WTC11 (cell line): ENCODE measurements at regions not wholly inside any gene's neighbourhood (a gene's known extent, or its start where the extent isn't known, plus 50 kb on each side); places are given as distances from the start of the nearest gene placed in this dataset.

ENCODE experiments used
- ATAC-seq: fragments of 200-7000 bp; cut with Tn5 transposase; 2 replicates; pipeline ENCODE4 v1.10.0; 2021; ENCODE audit warnings: mild to moderate bottlenecking, moderate library complexity
- CTCF ChIA-PET: fragments of 300-600 bp; sonication (Branson Sonifier 250); formaldehyde crosslinking; loops from one replicate; lab custom pipeline; 2021; ENCODE audit warnings: antibody characterized with exemption; lab: Charles Lee
- POLR2A ChIA-PET: fragments of 350-600 bp; sonication (Branson Sonifier 250); formaldehyde crosslinking; loops from one replicate; lab custom pipeline; 2021; ENCODE audit warnings: antibody characterized with exemption; lab: Charles Lee
- DNase-seq: peaks from one replicate; pipeline ENCODE4 v3.0.0; 2021; ENCODE audit warnings: low spot score
- H3K27ac Mint-ChIP-seq: 2 replicates; pipeline ENCODE4 v1.8.0; 2021; ENCODE audit warnings: mixed read lengths
- H3K27me3 Mint-ChIP-seq: 2 replicates; pipeline ENCODE4 v1.8.0; 2021; ENCODE audit warnings: low read depth, mild to moderate bottlenecking, moderate library complexity, mixed read lengths
- H3K36me3 Mint-ChIP-seq: 2 replicates; pipeline ENCODE4 v1.8.0; 2021; ENCODE audit warnings: mixed read lengths
- H3K4me1 Mint-ChIP-seq: 2 replicates; pipeline ENCODE4 v1.8.0; 2022; ENCODE audit warnings: mixed read lengths
- H3K4me3 Mint-ChIP-seq: 2 replicates; pipeline ENCODE4 v1.8.0; 2021; ENCODE audit warnings: mild to moderate bottlenecking, moderate library complexity, mixed read lengths
- H3K9me3 Mint-ChIP-seq: 2 replicates; pipeline ENCODE4 v1.8.0; 2021; ENCODE audit warnings: mixed read lengths
- CREB1 ChIP-seq: sonication (generic); formaldehyde crosslinking; IDR thresholded peaks from 2 replicates; pipeline ENCODE4 v1.8.0; 2023; ENCODE audit warnings: mild to moderate bottlenecking, missing genetic modification reagents
- EMX1 ChIP-seq: fragments of 250-450 bp; sonication (Bioruptor Pico); IDR thresholded peaks from 2 replicates; pipeline ENCODE4 v1.8.0; 2021; ENCODE audit warnings: mild to moderate bottlenecking
- FOXJ3 ChIP-seq: sonication (generic); formaldehyde crosslinking; IDR thresholded peaks from 2 replicates; pipeline ENCODE4 v1.9.0; 2021; ENCODE audit warnings: missing genetic modification reagents, mild to moderate bottlenecking, borderline replicate concordance
- IRF2 ChIP-seq: sonication (generic); formaldehyde crosslinking; IDR thresholded peaks from 2 replicates; pipeline ENCODE4 v1.8.0; 2022; ENCODE audit warnings: low read depth, missing genetic modification reagents, borderline replicate concordance
- NFE2L1 ChIP-seq: sonication (generic); formaldehyde crosslinking; IDR thresholded peaks from 2 replicates; pipeline ENCODE4 v1.8.1; 2023; ENCODE audit warnings: missing genetic modification reagents
- OVOL2 ChIP-seq: fragments of 250-450 bp; sonication (Bioruptor Pico); IDR thresholded peaks from 2 replicates; pipeline ENCODE4 v1.9.0; 2021; ENCODE audit warnings: mild to moderate bottlenecking, borderline replicate concordance
- SMAD4 ChIP-seq: sonication (generic); formaldehyde crosslinking; IDR thresholded peaks from 2 replicates; pipeline ENCODE4 v1.8.0; 2022; ENCODE audit warnings: mild to moderate bottlenecking, missing genetic modification reagents
- ZNF232 ChIP-seq: sonication (generic); formaldehyde crosslinking; IDR thresholded peaks from 2 replicates; pipeline ENCODE4 v1.8.0; 2022; ENCODE audit warnings: mild to moderate bottlenecking, missing genetic modification reagents
- ZNF416 ChIP-seq: fragments of 250-450 bp; sonication (Bioruptor Pico); IDR thresholded peaks from 2 replicates; pipeline ENCODE4 v1.9.0; 2021; ENCODE audit warnings: mild to moderate bottlenecking, inconsistent platforms
- TF ChIP-seq, protein P1 (sequence below): sonication (generic); formaldehyde crosslinking; IDR thresholded peaks from 2 replicates; pipeline ENCODE4 v1.8.0; 2022; ENCODE audit warnings: mild to moderate bottlenecking, missing genetic modification reagents
- TF ChIP-seq, protein P2 (sequence below): fragments of 200-600 bp; IDR thresholded peaks from 2 replicates; pipeline ENCODE4 v1.8.0; 2022; ENCODE audit warnings: antibody characterized with exemption
- TF ChIP-seq, protein P3 (sequence below): sonication (generic); formaldehyde crosslinking; IDR thresholded peaks from 2 replicates; pipeline ENCODE4 v1.8.1; 2023; ENCODE audit warnings: mild to moderate bottlenecking, missing genetic modification reagents
- TF ChIP-seq, protein P4 (sequence below): sonication (generic); formaldehyde crosslinking; IDR thresholded peaks from 2 replicates; pipeline ENCODE4 v1.8.0; 2023; ENCODE audit warnings: mild to moderate bottlenecking, missing genetic modification reagents
- TF ChIP-seq, protein P5 (sequence below): sonication (generic); formaldehyde crosslinking; IDR thresholded peaks from 2 replicates; pipeline ENCODE4 v1.8.0; 2022; ENCODE audit warnings: mild to moderate bottlenecking, missing genetic modification reagents
- TF ChIP-seq, protein P6 (sequence below): sonication (generic); formaldehyde crosslinking; IDR thresholded peaks from 2 replicates; pipeline ENCODE4 v1.8.1; 2023; ENCODE audit warnings: mild to moderate bottlenecking, missing genetic modification reagents
- TF ChIP-seq, protein P7 (sequence below): sonication (generic); formaldehyde crosslinking; IDR thresholded peaks from 2 replicates; pipeline ENCODE4 v1.8.1; 2022; ENCODE audit warnings: missing genetic modification reagents, borderline replicate concordance
- TF ChIP-seq, protein P8 (sequence below): sonication (generic); formaldehyde crosslinking; IDR thresholded peaks from 2 replicates; pipeline ENCODE4 v1.8.1; 2023; ENCODE audit warnings: mild to moderate bottlenecking, missing genetic modification reagents, moderate library complexity
- TF ChIP-seq, protein P9 (sequence below): fragments of 250-450 bp; sonication (Bioruptor Pico); conservative IDR thresholded peaks from 2 replicates; pipeline ENCODE4 v1.9.0; 2021; ENCODE audit warnings: mild to moderate bottlenecking

DNA sequence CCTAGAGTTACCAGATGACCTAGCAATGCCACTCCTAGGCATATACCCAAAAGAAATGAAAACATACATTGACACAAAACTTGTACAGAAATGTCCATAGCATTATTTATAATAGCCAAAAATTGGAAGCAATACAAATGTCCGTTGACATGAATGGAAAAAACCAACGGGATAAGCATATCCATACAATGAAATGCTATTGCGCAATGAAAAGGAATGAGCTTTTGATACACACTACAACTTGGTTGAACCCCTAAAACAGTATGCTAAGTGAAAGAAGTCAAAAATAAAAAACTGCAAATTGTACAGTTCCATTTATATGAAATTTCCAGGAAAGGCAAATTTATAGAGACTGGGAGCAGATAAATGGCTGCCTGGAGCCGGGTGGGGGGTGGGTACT is 90.6 kb upstream of the G2E3 start:
- no peak overlapping the region for H3K27ac Mint-ChIP-seq
- no peaks in the 10 kb centered on the region for H3K27me3 Mint-ChIP-seq
- peaks cover 5% of the 10 kb centered on the region; the same call in 1 of the 2 replicates for H3K4me1 Mint-ChIP-seq
- ChIA-PET CTCF (no interaction called here), POLR2A (no interaction called here)
- H3K4me3 Mint-ChIP-seq = no peak overlapping the region
- TF ChIP-seq CREB1 (CRISPR knock-in tag) = no peak
- no peak for TF ChIP-seq EMX1 (CRISPR knock-in tag)
- TF ChIP-seq SMAD4 (CRISPR knock-in tag) = no peak
- TF ChIP-seq, protein P1, sequence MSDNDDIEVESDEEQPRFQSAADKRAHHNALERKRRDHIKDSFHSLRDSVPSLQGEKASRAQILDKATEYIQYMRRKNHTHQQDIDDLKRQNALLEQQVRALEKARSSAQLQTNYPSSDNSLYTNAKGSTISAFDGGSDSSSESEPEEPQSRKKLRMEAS = no peak
- TF ChIP-seq NFE2L1 (CRISPR knock-in tag) = no peak
- TF ChIP-seq, protein P2, sequence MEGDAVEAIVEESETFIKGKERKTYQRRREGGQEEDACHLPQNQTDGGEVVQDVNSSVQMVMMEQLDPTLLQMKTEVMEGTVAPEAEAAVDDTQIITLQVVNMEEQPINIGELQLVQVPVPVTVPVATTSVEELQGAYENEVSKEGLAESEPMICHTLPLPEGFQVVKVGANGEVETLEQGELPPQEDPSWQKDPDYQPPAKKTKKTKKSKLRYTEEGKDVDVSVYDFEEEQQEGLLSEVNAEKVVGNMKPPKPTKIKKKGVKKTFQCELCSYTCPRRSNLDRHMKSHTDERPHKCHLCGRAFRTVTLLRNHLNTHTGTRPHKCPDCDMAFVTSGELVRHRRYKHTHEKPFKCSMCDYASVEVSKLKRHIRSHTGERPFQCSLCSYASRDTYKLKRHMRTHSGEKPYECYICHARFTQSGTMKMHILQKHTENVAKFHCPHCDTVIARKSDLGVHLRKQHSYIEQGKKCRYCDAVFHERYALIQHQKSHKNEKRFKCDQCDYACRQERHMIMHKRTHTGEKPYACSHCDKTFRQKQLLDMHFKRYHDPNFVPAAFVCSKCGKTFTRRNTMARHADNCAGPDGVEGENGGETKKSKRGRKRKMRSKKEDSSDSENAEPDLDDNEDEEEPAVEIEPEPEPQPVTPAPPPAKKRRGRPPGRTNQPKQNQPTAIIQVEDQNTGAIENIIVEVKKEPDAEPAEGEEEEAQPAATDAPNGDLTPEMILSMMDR = no peak
- no peak for TF ChIP-seq FOXJ3
- TF ChIP-seq, protein P3, sequence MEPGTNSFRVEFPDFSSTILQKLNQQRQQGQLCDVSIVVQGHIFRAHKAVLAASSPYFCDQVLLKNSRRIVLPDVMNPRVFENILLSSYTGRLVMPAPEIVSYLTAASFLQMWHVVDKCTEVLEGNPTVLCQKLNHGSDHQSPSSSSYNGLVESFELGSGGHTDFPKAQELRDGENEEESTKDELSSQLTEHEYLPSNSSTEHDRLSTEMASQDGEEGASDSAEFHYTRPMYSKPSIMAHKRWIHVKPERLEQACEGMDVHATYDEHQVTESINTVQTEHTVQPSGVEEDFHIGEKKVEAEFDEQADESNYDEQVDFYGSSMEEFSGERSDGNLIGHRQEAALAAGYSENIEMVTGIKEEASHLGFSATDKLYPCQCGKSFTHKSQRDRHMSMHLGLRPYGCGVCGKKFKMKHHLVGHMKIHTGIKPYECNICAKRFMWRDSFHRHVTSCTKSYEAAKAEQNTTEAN (CRISPR knock-in tag) = no peak
- TF ChIP-seq OVOL2 (CRISPR knock-in tag) = no peak
- TF ChIP-seq, protein P4, sequence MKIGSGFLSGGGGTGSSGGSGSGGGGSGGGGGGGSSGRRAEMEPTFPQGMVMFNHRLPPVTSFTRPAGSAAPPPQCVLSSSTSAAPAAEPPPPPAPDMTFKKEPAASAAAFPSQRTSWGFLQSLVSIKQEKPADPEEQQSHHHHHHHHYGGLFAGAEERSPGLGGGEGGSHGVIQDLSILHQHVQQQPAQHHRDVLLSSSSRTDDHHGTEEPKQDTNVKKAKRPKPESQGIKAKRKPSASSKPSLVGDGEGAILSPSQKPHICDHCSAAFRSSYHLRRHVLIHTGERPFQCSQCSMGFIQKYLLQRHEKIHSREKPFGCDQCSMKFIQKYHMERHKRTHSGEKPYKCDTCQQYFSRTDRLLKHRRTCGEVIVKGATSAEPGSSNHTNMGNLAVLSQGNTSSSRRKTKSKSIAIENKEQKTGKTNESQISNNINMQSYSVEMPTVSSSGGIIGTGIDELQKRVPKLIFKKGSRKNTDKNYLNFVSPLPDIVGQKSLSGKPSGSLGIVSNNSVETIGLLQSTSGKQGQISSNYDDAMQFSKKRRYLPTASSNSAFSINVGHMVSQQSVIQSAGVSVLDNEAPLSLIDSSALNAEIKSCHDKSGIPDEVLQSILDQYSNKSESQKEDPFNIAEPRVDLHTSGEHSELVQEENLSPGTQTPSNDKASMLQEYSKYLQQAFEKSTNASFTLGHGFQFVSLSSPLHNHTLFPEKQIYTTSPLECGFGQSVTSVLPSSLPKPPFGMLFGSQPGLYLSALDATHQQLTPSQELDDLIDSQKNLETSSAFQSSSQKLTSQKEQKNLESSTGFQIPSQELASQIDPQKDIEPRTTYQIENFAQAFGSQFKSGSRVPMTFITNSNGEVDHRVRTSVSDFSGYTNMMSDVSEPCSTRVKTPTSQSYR (CRISPR knock-in tag) = no peak
- TF ChIP-seq, protein P5, sequence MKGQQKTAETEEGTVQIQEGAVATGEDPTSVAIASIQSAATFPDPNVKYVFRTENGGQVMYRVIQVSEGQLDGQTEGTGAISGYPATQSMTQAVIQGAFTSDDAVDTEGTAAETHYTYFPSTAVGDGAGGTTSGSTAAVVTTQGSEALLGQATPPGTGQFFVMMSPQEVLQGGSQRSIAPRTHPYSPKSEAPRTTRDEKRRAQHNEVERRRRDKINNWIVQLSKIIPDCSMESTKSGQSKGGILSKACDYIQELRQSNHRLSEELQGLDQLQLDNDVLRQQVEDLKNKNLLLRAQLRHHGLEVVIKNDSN (CRISPR knock-in tag) = no peak
- TF ChIP-seq, protein P6, sequence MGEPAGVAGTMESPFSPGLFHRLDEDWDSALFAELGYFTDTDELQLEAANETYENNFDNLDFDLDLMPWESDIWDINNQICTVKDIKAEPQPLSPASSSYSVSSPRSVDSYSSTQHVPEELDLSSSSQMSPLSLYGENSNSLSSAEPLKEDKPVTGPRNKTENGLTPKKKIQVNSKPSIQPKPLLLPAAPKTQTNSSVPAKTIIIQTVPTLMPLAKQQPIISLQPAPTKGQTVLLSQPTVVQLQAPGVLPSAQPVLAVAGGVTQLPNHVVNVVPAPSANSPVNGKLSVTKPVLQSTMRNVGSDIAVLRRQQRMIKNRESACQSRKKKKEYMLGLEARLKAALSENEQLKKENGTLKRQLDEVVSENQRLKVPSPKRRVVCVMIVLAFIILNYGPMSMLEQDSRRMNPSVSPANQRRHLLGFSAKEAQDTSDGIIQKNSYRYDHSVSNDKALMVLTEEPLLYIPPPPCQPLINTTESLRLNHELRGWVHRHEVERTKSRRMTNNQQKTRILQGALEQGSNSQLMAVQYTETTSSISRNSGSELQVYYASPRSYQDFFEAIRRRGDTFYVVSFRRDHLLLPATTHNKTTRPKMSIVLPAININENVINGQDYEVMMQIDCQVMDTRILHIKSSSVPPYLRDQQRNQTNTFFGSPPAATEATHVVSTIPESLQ (CRISPR knock-in tag) = no peak
- TF ChIP-seq IRF2 (CRISPR knock-in tag) = no peak
- TF ChIP-seq, protein P7, sequence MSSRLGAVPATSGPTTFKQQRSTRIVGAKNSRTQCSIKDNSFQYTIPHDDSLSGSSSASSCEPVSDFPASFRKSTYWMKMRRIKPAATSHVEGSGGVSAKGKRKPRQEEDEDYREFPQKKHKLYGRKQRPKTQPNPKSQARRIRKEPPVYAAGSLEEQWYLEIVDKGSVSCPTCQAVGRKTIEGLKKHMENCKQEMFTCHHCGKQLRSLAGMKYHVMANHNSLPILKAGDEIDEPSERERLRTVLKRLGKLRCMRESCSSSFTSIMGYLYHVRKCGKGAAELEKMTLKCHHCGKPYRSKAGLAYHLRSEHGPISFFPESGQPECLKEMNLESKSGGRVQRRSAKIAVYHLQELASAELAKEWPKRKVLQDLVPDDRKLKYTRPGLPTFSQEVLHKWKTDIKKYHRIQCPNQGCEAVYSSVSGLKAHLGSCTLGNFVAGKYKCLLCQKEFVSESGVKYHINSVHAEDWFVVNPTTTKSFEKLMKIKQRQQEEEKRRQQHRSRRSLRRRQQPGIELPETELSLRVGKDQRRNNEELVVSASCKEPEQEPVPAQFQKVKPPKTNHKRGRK = no peak
- no peak for TF ChIP-seq ZNF232
- TF ChIP-seq, protein P8, sequence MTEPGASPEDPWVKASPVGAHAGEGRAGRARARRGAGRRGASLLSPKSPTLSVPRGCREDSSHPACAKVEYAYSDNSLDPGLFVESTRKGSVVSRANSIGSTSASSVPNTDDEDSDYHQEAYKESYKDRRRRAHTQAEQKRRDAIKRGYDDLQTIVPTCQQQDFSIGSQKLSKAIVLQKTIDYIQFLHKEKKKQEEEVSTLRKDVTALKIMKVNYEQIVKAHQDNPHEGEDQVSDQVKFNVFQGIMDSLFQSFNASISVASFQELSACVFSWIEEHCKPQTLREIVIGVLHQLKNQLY = no peak
- no peak for TF ChIP-seq ZNF416 (CRISPR knock-in tag)
- TF ChIP-seq, protein P9, sequence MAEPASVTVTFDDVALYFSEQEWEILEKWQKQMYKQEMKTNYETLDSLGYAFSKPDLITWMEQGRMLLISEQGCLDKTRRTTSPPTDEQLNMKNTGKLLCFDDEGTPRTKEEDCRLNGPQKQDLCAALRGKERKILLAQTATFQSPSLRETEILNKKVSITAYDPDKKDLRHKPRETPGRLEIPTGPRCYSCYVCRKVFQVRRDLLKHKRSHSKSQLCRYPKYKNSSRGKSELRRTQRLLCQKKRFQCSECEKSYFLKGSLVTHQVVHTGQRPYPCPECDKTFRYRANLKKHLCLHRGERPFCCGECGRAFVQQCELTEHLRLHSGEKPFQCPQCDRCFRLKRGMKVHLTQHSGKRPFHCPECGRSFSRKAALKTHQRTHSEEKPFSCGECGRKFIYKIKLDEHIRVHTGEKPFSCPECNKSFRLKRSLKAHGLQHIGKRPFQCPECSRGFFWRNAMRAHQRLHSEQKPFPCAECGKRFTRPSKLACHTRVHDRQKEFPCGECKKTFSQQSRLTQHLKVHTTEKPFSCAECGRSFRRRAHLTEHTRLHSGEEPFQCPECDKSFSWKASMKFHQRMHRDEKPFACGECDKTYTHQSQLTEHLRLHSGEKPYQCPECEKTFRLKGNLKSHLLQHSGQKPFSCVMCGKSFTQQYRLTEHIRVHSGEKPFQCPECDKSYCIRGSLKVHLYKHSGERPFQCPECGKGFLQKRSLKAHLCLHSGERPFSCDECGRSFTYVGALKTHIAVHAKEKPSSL (CRISPR knock-in tag) = no peak
- no peak for DNase-seq
- no peak for ATAC-seq
- peaks cover 4% of the 10 kb centered on the region; the same call in 1 of the 2 replicates for H3K36me3 Mint-ChIP-seq
- H3K9me3 Mint-ChIP-seq = peaks cover 4% of the 10 kb centered on the region; the same call in 1 of the 2 replicates
